ENCODE measurements at regions not wholly inside any gene's neighbourhood (a gene's known extent, or its start where the extent isn't known, plus 50 kb on each side); places are given as distances from the start of the nearest gene placed in this dataset.

- H3K4me3 ChIP-seq (ENCODE audit: low read depth, low read length): no peak overlapping the region
- no peak for DNase-seq (ENCODE audit: low read depth)
- TF ChIP-seq CTCF (IDR thresholded peaks at IDR 0.05; ENCODE audit: insufficient read depth, low read length): no peak
Measured at GRCh38 chr2:37786191-37786698, 114.8 kb upstream of the CDC42EP3 start.

- DNase-seq (ENCODE audit: low read depth): no peak
- TF ChIP-seq CTCF (IDR thresholded peaks at IDR 0.05; ENCODE audit: insufficient read depth, low read length): no peak
- H3K4me3 ChIP-seq (ENCODE audit: low read depth, low read length): no peak overlapping the region
Measured at GRCh38 chr2:37786854-37787253, 115.4 kb upstream of the CDC42EP3 start.

GRCh38 chr2:37788602-37789209, 117.3 kb upstream of the CDC42EP3 start:
- no peak overlapping the region for H3K4me3 ChIP-seq (ENCODE audit: low read depth, low read length)

GRCh38 chr2:37790019-37790418, 118.6 kb upstream of the CDC42EP3 start:
- no peak overlapping the region for H3K4me3 ChIP-seq (ENCODE audit: low read depth, low read length)
- no peak for DNase-seq (ENCODE audit: low read depth)
- TF ChIP-seq CTCF (IDR thresholded peaks at IDR 0.05; ENCODE audit: insufficient read depth, low read length): no peak

More at GRCh38 chr2:37788602-37789209, 117.3 kb upstream of the CDC42EP3 start:
- TF ChIP-seq CTCF (IDR thresholded peaks at IDR 0.05; ENCODE audit: insufficient read depth, low read length): no peak
- DNase-seq (ENCODE audit: low read depth): no peak

GRCh38 chr2:37790462-37790861, 119.0 kb upstream of the CDC42EP3 start:
- DNase-seq (ENCODE audit: low read depth): no peak
- no peak overlapping the region for H3K4me3 ChIP-seq (ENCODE audit: low read depth, low read length)
- TF ChIP-seq CTCF (IDR thresholded peaks at IDR 0.05; ENCODE audit: insufficient read depth, low read length): no peak

GRCh38 chr2:37792366-37792765, 120.9 kb upstream of the CDC42EP3 start:
- TF ChIP-seq CTCF (IDR thresholded peaks at IDR 0.05; ENCODE audit: insufficient read depth, low read length): no peak
- no peak overlapping the region for H3K4me3 ChIP-seq (ENCODE audit: low read depth, low read length)
- no peak for DNase-seq (ENCODE audit: low read depth)

GRCh38 chr2:37793004-37793403, 121.6 kb upstream of the CDC42EP3 start:
- DNase-seq (ENCODE audit: low read depth): no peak
- H3K4me3 ChIP-seq (ENCODE audit: low read depth, low read length): no peak overlapping the region
- no peak for TF ChIP-seq CTCF (IDR thresholded peaks at IDR 0.05; ENCODE audit: insufficient read depth, low read length)
